Superior temporal gyrus (tissue), 1 donor: ENCODE measurements at regions not wholly inside any gene's neighbourhood (a gene's known extent, or its start where the extent isn't known, plus 50 kb on each side); places are given as distances from the start of the nearest gene placed in this dataset.

Source experiments
- DNase-seq: peaks from one replicate; pipeline ENCODE4 v3.0.0-alpha.2; 2016; ENCODE audit errors: extremely low spot score

DNA sequence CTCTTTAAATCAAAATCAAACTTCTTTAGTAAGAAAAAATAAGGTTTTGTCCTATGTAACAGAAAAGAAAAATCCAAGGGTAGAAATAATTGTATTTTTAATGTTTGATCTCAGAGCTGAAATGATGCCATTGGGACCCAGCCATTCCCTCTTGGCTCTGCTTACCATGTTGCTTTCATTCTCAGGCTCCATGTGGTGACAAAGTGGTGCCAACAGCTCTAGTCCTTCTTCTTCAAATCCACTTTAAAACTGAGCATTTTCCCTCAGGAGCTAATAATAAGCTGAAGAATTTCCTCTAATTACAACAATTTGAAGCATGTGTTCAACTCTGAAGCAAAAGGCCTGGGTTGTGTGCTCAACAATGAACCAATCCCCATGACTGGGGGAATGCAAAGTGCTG lies 327.9 kb downstream of the EN1 start:
- DNase-seq, result no peak

DNA sequence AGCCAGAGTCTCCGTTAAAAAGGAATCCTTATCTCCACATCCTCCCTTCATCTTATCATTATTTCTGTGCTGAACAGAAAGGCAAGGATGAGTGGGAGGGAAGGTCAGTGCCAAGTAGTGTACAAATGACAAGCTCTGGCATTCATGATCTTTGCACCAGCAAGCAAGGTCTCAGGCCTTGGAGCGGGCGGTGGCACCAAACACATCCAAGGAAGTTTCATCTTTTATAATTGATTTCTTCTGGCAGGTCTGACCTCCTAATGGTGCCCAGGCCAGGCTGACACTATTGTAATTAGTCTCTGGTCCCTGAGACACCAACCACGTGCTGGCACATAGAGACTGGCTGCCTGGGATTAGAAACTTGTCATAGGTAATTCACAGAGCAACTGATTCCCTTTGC lies 336.6 kb downstream of the EN1 start:
- no peak for DNase-seq

DNA sequence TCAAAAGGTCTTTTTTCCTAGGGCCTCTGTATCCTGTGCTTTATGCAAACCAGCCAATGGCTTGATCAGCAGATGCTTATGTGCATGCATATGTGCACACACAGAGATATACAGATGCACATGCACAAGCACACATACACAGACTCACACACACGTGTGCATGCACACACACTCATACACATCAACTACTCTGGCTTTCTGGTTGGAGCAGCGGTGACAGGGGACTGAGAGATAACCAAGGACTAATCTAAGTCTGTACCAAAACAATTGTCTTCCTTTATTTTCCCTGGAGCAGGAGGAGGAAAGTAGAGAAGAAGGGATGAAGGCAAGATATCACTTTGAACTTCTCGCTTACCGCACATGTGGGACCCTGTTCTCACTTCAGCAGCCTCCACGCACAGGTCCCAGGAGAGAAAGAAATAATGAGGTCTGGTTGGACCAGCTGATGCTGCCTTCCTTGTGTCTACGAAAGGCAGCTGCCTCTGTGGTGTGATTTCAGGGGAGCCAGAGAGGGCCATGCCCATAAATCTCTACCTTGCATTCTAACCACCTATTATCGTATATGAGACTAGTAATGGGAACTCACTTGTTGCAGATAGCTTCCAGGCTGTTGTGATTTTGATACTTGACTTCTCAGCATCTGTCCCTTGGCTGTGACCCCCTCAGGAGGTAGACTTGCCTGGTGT lies 338.0 kb downstream of the EN1 start:
- DNase-seq, result no peak

DNA sequence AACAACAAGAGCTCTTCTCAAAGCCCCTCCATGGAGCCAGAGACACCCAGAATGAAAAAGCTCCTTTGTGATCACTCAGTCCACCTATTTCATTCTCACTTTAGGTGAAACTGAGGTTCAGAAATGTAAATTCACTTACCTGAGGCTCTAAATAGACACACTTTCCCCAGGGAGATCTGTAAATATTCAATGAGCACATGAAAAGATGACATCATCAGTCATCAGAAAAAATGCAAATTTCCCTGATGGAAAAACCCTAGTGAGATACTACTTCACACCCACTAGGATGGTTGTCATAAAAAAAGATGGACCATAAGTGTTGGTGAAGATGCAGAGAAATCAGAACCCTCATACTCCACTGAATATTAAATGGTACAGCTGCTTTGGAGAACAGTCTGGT lies 339.2 kb downstream of the EN1 start:
- DNase-seq, result no peak

DNA sequence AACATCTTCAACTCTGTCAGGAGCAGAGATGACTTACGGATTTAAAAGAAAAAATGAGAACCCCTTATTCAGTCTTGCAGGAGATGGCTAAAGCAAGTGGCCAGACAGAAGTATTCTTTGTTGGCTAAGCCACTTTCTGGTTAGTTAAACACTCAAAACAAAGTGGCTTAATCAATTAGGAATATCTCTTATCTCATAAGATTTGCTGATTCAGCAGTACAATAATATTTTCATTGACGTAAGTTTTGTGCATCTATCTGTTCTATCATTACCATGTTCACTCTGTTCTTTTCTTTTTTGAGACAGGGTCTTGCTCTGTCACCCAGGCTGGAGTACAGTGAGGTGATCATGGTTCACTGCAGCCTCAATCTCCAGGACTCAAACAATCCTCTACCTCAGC lies 342.0 kb downstream of the EN1 start:
- no peak for DNase-seq

DNA sequence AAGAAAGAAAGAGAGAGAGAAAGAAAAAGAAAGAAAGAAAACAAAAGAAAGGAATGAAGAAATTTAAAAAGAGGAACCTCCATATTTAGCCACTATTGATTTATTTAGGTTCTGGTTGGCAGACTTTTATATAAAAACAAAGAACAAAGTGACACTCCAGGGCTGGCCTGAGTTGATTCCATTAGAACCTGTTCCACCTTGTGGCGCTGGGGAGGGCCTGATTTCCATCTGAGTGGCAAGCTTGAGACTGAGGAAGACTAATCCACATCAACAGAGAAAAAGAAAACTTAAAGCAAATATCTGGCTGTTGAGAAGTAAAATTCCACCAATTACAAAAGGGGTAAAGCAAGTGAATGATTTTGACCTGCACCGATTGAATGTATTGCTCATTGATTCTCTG lies 345.3 kb downstream of the EN1 start:
- no peak for DNase-seq

DNA sequence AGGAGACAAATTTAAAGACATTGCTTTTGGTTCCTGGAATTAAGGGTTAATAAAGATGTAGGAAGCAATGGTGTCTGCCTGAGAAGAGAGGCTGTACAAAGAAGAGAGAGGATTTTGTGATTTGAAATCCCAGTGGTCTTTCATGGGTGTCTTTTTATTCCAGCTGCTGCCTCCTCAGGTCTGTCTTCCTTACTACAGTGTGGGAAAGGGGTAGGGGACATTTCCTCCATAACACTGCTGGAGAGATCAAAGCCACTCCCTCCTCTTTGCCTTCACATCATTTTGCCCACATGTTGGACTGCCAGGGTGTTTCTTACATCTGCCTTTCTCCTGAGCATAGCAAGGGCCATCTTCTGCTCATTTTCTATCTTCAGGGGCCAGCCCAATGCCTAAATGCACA lies 348.5 kb downstream of the EN1 start:
- DNase-seq, result no peak

DNA sequence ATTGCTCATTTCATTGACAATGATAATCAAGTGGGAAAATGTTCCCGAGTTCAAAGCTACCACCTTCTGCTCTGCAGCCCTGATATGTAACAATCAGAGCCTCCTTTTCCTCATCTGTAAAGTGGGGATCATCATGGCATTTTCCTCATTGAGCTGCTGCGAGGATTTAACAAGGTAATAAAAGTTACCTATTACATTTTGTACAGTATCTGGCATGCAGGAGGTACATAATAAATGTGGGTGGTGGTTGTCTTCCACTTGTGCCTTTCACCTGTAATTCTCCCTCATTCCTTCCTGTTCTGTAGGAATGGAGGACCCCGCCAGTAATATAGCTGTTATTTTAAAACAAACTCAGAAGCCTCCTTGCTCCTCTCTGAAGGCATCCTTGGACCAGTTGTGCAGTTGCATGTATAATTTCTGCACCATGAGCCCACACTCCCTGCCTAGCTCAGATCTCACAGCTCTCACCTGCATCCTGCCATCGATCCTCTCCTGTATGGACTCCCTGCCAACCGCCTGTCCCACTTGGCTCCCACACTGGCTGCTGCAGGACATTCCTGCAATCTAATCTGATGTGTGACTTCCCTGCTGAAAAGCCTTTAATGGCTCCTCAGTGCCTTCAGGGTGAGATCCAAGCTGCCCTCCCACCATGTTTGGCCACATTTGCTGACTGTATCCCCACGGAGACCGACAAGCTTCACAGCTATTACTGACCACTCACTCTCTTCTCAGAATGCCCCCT lies 350.4 kb downstream of the EN1 start:
- no peak for DNase-seq

DNA sequence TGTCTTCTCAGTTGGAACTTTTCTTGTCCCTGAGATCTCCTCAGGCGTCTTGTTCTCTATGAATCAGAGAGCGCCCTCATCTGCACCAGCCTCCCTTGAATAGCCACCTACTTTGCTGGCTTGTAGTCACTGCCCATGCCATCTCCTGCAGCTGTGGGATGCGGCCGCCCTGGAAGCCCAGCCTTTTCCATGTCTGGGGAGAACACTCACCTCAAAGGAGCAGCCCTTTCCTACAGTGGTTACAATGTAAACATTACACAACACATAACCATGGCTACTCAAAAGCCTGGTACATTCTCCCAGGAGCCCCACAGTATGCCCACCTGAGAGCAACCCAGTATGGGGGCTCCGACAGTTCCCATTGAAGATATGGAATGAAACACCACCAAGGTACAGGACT lies 351.0 kb downstream of the EN1 start:
- no peak for DNase-seq

DNA sequence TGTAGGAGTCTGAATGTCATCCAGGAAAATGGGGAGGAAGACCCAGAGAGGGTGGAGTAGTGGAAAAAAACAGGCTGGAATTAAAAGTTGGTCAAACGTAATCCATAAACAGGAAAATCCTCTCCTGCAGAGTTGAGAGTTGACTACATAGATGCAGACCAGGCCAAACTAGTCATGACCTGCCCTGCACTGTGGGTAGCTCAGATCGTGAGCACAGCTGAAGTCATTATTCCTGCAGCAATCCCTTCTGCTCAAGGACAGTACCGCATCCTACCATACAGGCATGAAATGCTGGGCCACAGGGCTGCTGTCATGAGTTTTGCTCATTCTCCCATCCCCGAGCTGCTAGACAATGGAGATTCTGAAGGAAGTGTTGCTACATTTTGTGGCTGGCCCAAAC lies 352.2 kb downstream of the EN1 start:
- DNase-seq, result no peak

DNA sequence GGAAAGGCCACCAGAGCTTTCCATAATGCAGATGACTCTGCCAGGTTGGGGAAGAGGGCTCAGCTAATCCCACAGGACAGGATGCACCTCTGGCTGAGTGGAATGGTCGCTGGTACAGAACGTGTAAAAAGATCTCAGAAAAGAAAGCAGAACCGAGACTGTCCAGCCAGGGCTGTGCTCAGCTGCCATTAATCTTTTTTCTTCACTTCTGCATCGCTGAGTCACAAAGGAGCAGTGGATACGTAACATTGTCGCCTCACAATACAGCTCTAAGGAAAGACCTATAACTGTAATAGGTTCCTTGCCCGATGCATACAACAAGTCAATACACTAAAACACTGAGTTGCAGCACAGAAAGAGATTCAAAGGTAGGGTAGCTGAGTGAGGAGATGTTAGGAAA lies 354.2 kb downstream of the EN1 start:
- DNase-seq, result no peak

DNA sequence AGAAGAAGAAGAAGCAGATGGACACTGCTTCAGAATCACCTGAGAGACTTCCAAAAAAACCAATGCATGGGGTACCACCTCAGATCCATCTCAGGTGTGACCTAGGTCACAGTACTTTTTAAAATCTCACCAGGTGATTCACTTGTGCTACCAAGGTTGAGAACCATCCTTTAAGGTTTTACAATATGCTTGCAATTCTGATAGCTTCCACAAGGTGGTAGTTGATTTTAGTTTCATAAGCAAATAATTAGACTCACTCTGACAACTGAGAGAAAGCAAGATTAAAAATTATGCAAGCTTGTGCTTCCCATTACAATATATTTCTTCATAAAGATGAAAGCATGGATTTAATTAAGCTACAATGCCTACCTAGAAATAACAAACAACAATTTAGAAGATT lies 355.1 kb downstream of the EN1 start:
- no peak for DNase-seq

DNA sequence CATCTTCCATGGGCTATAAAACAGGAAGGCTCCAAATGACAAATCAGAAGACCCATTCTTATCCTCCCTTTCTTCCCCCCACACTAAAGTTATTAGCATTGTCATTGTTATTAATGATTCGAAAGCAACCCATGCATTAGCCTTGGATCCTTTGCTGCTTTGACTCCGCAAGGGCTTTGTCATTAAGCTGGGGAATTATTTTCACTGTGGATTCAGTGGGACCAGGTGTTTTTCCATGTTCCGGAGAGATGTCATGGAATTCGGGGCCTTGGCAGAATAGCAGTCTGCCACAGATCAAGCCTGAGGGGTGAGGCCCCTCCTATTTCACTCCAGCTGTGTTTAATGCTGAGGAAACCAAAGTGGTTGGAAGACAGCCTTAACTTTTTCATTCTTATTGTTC lies 357.1 kb downstream of the EN1 start:
- no peak for DNase-seq

DNA sequence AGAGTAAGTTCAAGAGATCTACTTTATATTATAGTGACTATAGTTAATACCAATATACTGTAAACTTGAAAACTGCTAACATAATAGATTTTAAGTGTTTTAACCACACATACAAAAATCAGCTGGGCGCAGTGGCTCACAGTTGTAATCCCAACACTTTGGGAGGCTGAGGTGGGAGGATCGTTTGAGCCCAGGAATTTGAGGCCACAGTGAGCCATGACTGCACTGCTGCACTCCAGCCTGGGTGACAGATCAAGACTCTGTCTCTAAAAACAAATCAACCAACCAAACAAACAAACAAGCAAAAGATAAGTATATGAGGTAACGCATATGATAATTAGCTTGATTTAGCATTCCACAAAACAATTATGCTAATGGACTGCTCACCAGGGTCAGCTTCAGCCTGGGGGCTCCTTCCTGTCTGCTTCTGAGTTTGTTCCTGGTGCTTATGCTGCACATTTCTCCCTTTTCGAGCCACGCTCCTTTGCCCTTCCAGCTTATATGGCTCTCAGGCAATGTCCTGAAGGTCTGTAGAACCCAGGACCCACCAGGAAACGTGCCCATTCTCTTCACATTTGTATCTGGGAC lies 357.6 kb downstream of the EN1 start:
- no peak for DNase-seq

DNA sequence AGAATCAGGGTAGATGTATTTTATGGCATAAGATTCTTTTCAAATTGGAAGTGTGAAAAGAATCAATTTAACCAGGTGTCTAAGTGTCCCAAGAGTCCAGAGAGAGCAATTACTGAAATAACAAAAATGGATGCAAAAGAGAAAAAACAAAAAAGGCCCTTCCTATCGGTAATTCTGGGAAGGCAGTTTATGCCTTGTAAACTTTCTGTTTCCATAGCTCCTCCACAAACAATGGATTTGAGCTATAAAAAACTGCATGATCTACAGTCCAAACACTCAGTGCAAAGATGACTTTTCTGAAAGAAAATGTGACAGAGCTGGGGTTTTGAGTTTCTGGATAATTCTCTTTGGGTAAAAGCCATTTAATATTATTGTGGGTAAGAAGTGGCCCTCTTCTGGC lies 366.1 kb downstream of the EN1 start:
- no peak for DNase-seq

DNA sequence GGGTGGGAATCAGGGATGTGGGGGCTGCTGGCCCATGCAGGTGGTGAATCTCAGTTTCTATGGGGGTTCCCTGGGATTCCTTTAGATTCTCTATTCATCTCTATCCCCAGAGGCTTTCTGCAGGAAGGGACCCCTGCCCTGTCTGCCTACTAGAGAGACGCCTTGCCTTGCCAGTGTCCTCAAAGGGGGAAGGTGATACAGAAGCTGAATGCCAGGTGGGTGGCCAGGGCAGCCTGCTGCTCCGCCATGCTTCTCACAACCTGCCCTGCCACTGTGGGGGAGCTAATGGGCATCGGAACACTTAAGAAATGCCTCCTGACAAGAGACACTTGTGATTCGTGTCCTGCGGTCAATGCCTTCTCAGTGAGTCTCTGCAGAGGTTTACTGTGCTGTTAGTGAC lies 368.4 kb downstream of the EN1 start:
- no peak for DNase-seq

DNA sequence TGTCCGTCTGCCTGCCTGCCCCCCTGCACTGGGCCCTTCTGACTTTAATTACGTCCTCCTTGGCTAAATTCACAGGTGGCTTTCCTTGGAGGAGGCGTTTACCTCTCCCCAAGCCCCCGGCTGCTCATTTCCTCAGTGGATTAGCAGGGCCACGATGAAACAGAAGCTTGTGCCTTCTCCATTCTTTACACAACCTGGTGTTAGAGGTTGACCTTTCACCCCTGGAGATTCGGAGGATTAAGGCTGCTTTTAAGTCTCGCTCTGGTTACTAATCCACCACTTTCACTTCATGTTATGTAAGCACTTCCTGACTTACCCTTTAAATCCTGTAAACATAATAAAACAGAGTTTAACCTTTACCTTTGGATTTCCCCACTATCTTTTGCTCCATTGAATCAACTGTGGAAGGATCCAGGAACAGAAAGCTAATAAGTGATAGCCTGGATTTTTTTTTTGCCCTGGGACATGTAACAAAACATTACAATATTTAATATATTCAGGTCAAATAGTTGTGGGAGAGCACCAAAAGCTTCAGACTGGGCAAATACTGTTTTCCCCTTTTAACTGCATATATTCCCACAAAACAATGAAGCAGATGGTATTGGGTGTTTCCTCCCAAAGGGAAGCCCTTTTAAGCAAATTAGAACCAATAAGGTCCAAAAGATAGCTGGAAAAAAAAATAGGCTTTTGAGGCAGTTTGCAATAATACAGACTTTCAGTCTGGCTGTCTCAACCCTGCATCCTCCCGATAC lies 370.2 kb downstream of the EN1 start:
- DNase-seq, result no peak

DNA sequence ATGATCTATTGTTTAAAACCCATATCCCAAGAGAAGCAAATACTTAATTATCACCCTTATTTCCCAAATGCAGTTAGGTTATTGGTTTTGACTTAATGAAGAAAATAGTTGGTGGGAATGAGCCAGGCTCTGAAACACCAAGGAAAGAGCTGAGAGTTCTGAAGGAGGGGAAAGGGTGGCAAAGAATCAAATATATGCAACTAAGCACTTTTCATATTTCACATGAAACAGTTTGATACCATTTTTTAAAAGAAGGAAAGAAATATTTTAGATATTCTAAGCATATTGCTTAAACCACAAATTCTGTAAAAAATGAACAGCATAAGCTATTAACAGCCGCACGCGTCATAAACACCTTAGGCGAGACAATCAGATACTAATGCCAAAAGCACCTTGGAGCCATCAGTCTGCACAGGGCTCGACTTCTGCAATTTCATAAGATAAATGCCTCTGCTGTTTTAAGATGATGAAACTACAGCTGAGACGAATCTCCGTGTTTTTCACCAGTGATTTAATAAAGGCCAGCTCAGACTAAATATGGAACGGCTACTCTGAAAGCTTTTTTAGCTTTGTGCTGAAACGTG lies 371.7 kb downstream of the EN1 start:
- no peak for DNase-seq

DNA sequence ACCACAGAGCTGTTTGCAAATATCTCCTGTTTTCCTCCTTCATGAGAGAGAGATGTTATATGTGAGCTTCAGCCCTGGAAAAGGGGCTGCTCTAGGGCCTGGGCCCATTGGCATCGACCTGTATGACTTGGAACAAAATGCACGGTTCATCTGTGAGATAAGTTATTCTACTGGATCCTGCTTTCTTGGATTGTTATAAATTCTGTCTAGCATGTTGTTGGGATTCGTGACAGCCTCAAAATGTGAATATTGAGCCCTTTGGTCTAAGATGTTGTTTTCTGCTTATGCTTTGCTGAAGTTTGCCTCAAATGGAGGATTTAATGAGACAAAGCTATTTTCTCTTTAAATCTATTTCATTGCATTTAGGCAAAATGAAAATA lies 372.9 kb downstream of the EN1 start:
- no peak for DNase-seq

DNA sequence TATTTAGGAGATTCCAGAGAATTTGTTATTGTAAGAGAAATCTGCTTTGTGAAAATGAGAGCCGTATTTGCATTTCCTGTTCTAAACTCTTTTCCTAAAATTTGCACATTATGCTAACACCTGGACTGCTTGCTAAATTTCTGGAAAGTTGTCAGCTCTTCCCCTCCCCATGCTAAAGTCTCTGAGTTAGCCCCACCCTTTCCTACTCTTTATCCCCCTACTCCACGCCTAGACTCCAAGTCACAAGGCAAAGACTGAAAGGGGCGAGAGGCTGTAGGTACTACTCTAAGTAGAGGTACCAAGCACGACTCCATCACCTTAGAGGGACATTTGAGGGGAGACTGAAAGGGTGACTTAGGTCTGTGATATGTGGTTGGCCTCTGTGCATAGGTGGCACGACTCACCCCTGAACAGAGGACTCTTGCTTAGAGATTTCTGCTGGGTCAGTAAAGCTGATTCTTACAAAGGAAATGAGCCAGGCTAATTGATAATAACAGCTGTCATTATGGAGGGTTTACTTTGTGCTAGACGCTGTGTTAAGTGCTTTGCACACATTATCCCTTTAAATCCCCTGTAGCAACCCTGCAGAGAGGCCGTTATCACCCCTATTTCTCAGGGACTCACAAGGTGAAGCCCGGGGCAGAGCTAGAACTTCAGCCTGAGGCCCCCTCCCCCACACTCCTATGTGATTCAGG lies 373.5 kb downstream of the EN1 start:
- no peak for DNase-seq

DNA sequence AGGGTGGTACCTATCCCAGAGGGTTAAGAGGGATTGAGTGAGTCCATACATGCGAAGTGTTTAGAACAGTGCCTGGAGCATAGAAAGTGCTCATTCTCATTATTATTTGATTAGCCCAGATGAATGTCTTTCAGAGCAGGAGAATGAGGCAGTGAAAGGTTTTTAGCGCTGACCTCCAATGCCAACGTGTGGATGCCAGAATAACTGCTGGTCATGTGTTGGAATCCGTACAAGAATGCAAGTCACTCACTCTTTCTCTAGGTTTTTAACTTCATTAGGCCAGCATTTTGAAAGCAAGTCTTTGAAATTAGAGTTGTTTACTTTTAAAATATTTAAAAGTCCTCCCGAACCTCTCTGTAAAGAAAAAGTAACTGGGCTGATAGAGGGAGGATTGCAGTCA lies 374.2 kb downstream of the EN1 start:
- DNase-seq, result no peak

DNA sequence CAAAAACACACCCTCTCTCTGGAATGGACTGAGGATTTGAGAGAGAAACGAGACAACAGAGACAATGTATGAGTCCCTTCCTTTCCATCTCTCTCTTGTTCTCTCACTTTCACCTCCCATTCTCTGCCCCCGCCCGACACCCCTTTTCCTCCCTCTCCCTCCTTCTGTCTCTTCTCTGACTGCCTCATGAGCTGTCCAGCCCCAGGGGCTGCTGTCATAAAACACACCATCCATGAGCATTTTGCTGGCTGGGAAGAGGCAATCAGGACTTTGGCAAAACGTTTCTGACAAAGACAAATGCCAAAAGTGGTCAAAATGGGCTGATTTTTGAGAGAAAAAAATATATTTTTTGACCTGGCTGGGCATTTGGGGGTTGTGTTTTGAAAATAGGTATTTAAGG lies 377.2 kb downstream of the EN1 start:
- no peak for DNase-seq
